ENCODE measurements at regions not wholly inside any gene's neighbourhood (a gene's known extent, or its start where the extent isn't known, plus 50 kb on each side); places are given as distances from the start of the nearest gene placed in this dataset.

DNA sequence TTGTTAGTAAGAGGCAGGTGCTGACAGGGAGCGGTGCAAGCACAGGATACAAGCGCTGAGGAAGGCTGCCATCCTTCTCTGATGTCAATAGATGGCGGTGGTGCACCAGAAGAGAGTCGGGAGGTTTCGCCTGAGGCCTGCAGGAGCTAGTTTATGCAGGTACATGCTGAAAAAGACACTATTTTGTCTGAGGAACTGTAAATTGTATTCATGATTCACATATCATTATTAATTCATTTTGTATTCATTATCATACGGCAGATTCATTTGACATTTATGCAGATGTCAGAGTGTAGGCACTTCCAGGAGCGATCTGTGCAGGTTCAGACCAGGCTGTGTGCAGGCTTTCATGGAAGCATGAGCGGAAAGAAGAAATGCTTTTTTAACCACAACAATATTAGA is 824.0 kb downstream of the STIM2 start:
- no peak for TF ChIP-seq POLR2A (IDR thresholded peaks at IDR 0.05; ENCODE audit: low read depth, low read length)
- no peak for TF ChIP-seq TAF1 (IDR thresholded peaks at IDR 0.05; ENCODE audit: borderline replicate concordance, low read depth, low read length)
